Astrocyte of the spinal cord (primary cell): ENCODE measurements at regions not wholly inside any gene's neighbourhood (a gene's known extent, or its start where the extent isn't known, plus 50 kb on each side); places are given as distances from the start of the nearest gene placed in this dataset.
"Not testable (repeated sequence)": the region's sequence is repeated elsewhere in the genome, so short reads cannot be mapped to it uniquely, and the experiment has no call there.

Experiments
- DNase-seq: peaks from one replicate; pipeline ENCODE4 v3.0.0; 2011; ENCODE audit warnings: low read depth, low spot score
- H3K4me3 ChIP-seq: 2 replicates; pipeline ENCODE4 v1.5.1; 2011; ENCODE audit warnings: low read depth, mild to moderate bottlenecking, low read length, moderate library complexity
- CTCF ChIP-seq: IDR thresholded peaks from 2 replicates; pipeline ENCODE4 v1.5.1; 2012; ENCODE audit warnings: low read depth, mild to moderate bottlenecking, low read length, inconsistent platforms
- in situ Hi-C: cut with HindIII; loops from 2 replicates; pipeline ENCODE4 v1.10.0; 2017; ENCODE audit warnings: low sequenced_read_pairs

GRCh38 chr6:150694889-150695288 is 95.2 kb downstream of the PLEKHG1 start:
- TF ChIP-seq CTCF: no peak
- in situ Hi-C loops: no loop called here
- no peak overlapping the region for H3K4me3 ChIP-seq
- DNase-seq: no peak

- H3K4me3 ChIP-seq: no peak overlapping the region
- no peak for TF ChIP-seq CTCF
- no peak for DNase-seq
- in situ Hi-C loops: no loop called here
Observed at GRCh38 chr6:150695652-150696051, 96.0 kb downstream of the PLEKHG1 start.

GRCh38 chr6:150696190-150696589 is 96.5 kb downstream of the PLEKHG1 start:
- no peak for DNase-seq
- no peak for TF ChIP-seq CTCF
- no peak overlapping the region for H3K4me3 ChIP-seq
- in situ Hi-C loops: no loop called here

- in situ Hi-C loops, H3K4me3 ChIP-seq, DNase-seq: not testable (repeated sequence)
Observed at GRCh38 chr6:150696918-150697317, 97.2 kb downstream of the PLEKHG1 start.

- TF ChIP-seq CTCF: no peak
- H3K4me3 ChIP-seq: no peak overlapping the region
- in situ Hi-C loops: no loop called here
- peak; percentile 42 for DNase-seq
Observed at GRCh38 chr6:150697515-150697914, 97.8 kb downstream of the PLEKHG1 start.

- in situ Hi-C loops: no loop called here
- no peak for TF ChIP-seq CTCF
- no peak overlapping the region for H3K4me3 ChIP-seq
- DNase-seq: no peak
Observed at GRCh38 chr6:150698391-150698790, 98.7 kb downstream of the PLEKHG1 start.

GRCh38 chr6:150702675-150703074 is 103.0 kb downstream of the PLEKHG1 start:
- in situ Hi-C loops: no loop called here
- no peak for DNase-seq
- H3K4me3 ChIP-seq: no peak overlapping the region
- TF ChIP-seq CTCF: no peak
